Amniotic stem cell (primary cell): ENCODE measurements at regions not wholly inside any gene's neighbourhood (a gene's known extent, or its start where the extent isn't known, plus 50 kb on each side); places are given as distances from the start of the nearest gene placed in this dataset.
"Not testable (repeated sequence)": the region's sequence is repeated elsewhere in the genome, so short reads cannot be mapped to it uniquely, and the experiment has no call there.

ENCODE experiments used
- DNase-seq: peaks from one replicate; lab custom pipeline; 2025; lab: John Stamatoyannopoulos, UW

DNA sequence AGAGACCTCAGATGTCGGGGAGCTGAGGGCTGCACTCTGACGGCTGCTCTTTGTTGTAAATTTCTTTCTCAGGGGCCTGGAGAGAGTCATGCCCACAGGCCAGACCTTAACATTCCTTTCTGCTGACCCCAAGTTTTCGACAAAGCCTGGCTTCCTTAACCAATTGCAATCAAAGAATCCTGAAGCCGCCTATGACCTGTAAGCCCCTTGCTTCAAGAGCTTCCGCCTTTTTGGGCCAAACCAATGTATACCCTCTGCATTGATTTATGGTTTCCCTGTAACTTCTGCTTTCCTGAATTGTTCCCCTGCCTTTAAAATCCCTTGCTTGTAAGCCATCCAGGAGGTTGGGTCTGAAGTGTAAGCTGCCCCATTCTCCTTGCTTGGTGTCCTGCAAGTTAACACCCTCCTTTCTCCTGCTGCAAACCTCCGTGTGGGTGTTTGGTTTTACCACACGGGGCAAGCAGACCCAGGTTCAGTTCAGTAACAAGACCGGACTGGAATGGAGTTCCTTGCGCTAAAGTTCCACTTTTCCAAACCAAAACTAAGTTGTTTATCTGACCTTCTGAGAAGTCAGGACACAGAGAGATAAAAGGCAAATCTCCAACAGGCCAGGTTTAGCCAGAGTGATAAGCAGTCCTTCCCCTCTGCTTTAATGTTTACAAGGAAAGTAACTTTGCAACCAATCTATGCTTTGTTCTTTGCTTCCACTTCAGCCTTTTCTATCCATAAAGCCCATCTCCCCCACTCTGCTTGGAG, 141.6 kb downstream of the KCNJ12 start:
- no peak for DNase-seq

DNA sequence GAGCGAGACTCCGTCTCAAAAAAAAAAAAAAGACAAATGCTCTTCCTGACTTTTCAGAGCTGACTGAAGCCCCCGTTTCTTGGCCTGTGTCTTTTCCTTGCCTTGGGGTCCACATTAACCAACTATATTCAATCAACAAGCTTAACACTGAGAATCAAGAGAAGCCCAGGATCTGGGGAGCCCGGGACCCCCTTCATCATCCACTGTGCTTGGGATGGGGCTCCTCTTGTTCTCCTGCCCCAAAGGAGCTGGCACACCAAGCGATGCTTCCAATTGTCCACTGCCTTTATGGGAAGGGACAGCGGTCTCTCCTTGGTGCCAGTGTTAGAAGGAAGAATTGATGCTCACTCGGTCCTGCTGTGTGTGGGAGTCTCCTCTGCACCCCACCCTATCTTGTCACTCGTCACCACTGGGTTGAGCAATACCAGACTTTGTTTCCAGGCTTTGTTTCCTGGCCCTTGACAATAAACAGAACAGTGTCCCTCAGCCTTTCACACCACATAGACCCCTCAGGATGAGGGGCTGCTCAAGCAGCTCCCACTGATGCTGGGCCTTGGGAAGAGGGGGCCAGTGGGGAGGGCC, 146.7 kb downstream of the KCNJ12 start:
- DNase-seq = no peak

DNA sequence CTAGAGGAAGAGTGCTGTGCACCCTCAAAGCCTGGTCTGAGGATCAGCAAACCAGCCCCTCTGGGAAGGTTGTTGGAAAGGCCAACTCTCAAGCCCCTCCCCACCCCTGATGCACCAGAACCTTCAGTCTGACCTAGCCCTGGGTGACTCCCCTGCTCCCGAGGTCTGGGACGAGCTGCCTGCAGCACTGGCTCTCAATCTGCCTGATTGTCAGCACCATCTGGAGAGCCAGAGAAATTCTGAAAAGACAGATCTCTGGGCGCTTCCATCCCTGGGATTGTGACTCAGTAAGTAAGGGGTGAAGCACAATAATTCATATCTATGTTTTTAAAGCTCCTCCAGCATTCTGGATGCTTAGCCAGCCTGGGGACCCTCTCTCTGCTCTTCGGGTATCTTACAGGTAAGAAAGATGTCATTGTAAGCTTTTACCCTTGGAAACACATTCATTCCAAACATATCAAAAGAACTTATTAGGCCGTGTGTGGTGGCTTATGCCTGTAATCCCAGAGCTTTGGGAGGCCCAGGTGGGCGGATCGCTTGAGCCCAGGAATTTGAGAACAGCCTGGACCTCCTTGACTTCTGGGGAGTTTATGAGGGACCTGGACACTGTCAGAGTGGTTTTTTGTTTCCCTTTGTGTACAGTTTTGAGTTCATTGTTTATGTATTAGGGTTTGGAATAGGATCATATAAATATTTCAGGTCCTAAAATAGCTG, 147.5 kb downstream of the KCNJ12 start:
- no peak for DNase-seq

DNA sequence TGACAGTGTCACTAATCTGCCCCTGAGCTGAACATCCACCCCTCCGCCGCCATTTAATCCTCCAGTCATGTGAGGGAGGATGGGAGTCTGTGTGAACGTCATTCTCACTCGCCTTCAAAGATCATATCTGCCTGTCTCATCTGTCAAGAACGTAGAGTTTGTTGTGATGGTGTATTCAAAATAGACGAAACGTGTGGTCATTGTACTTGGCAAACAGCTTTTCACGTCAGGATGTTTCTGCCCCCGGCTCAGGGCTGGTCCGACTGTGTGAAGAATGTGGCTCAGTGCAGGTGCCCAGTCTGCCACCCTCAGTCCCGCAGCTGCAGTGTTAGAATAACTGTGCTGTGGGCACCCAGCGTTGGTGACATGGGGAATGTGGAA, 148.0 kb downstream of the KCNJ12 start:
- no peak for DNase-seq

DNA sequence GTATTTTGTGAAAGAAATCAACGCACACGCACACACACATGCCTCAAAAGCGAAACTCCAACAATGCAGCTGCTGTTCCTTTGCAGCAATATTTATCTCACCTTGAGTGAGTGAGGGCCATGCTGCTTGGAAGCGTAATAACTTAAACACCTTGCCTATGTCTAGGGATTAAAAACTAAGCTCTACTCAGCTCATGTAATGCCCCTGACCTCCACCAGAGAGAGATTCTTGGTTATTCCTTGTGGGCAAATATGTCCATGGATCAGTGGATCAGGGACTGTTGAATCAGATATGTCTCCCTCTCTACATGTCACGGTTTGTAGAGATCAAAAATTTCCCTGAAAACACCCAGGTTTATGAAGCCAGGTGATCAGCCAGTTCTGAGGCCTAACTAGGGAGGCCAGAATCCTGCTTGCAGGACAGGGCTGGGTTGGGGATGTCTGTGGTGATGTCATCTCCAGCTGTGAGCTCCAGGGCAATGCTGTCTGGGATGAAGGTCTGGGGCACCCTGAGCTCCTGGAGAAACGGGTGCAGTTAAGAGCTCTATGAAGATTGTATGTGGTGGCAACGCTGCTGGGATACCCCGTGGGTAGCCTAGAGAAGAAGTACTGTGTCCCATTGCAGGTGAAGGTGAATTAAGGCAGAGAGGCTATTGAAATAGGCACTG, 149.4 kb downstream of the KCNJ12 start:
- DNase-seq = no peak

DNA sequence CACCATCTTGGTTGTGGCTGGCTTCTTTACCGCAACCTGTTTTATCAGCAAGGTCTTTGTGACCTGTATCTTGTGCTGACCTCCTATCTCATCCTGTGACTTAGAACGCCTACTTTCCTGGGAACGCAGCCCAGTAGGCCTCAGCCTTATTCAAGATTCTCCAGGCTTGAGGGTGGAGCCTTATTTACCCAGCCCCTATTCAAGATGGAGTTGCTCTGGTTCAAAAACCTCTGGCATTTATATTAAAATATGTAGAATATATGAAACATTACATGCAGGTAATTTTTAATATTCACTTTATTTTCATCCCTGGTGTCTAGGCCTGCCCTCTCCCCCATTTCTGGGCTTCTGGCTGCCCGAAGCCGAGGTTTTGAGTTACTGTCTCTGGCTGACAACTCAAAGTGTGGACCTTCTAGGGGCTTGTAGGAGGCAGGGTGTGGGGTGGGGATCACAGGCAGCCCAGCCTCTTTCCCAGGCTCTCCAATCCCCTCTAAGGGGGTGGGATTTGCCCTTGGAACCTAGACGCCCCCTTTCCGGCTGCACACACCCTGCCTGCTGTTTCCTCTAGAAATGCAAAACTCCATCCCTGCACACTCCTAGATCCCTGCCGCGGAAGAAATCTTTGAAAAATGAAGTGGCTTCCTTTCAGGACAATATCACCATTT, 152.0 kb downstream of the KCNJ12 start:
- DNase-seq = no peak

DNA sequence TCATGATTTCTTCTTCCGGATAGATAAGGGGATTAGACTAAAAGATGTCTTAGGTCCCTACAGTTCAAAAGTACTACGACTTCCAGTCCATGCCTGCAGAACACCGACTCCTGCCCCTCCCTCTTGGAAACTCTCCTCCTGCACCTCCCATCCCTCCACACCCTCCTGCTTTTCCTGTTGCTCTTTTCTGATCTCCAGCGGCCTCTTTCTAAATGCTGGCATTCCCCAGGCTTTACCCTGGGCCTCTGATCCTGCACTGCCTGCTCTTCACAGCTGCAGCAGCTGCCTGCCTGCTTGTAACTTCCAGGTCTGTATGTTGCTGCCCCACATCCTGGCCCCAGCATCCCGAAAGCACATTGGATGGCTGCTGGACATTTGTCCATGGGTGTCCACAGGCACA, 154.2 kb downstream of the KCNJ12 start:
- no peak for DNase-seq

DNA sequence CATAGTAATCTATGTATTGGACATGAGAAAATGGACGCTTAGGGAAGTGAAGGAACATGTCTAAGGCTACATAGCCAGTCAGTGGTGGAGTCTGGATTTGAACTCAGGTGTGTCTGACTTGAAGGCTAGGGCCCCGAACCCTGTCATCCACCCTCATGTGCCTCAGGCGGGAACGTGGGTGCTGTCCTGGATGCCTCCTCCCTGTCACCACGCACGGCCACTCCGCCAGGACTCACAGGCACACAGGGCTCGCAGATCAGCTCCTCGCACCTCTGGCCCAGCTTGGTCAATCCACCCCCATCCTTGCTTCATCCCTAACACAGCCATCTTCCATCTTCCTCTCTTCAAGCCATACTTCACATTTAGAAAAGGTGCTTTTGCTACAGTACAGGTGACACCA, 154.7 kb downstream of the KCNJ12 start:
- no peak for DNase-seq

GRCh38 chr17:21532763-21533385, 156.7 kb downstream of the KCNJ12 start:
- no peak for DNase-seq

GRCh38 chr17:21535686-21536375, 156.5 kb upstream of the KCNJ18 start:
- DNase-seq = no peak

GRCh38 chr17:21537302-21537701, 155.0 kb upstream of the KCNJ18 start:
- no peak for DNase-seq

DNA sequence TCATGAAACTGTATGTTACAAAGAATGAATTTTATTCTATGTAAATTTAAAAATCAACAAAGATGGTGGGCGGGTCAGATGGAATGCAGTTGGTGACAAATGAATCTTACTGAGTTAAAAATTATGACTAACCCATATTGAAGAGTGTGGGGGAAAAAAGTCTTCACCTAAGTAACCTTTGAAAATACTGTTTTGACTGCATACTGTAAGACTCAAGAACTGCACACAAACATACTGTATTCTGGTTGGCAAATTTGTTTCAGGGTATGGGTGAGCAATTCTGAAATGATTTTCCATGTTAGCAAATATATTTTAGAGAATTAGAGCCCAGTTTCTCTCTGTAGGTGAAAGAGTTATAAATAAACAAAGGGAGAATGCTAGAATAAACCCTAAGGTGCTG, 153.7 kb upstream of the KCNJ18 start:
- no peak for DNase-seq

DNA sequence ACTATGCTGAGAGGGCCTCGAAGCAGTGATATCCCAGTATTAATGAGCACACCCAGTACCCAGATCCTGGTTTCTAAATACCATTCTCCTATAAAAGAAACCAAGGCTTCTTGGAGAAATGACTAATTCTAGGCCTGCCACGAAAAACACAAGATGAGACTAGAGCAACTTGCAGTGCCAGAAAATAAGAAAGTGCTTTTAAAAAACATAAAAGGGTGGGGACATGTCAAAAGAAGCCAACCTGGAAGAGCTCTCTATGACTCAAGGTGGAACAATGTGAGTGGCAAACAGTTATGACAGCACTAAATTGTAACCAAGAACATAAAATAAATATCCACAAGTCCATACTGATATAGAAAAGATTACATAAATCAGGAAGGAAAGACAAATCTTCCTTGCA, 153.2 kb upstream of the KCNJ18 start:
- no peak for DNase-seq

DNA sequence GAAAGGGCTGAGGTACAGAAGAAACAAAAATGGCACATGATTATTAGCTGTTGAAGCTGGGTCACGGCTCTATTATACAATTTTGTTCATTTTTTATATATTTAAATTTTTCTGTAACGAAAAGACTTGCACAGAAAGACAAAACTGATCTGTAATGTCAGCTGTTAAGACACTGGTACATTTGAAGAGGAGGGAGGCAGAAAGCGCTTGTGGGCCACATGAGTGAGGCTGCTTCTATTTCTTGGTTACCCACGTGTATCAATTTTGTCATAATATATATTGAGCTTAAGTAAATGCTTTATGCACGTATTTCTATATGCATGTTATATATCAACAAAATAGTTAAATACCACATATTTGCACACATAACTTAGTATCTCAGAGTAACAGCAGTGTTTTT, 151.8 kb upstream of the KCNJ18 start:
- DNase-seq = no peak

- DNase-seq = no peak
Observed at GRCh38 chr17:21542070-21542469, 150.3 kb upstream of the KCNJ18 start.

DNA sequence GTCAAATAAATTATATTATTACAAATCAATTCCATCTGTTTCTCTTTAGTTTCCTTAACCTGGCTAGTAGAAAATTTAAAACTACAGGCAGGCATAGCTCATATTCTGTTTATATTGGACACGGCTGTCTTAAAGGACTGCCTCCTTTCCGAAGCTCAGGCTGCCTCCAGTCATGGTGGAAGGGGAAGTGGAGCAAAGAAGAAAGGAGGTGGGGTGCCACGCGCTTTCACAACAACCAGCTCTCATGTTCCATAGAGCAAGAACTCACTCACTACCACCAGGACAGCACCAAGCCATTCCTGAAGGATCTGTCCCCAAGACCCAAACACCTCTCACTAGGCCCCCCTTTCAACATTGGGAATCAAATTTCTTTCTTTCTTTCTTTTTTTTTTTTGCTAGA, 149.3 kb upstream of the KCNJ18 start:
- no peak for DNase-seq

DNA sequence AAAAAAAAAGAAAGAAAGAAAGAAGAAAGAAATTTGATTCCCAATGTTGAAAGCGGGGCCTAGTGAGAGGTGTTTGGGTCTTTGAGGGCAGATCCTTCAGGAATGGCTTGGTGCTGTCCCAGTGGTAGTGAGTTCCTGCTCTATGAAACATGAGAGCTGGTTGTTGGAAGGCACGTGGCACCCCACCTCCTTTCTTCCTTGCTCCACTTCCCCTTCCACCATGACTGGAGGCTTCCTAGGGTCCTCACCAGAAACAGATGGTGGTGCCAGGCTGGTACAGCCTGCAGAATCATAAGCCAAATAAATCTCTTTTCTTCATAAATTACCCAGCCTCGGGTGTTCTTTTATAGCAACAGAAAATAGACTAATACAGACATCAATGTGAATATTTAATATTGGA, 147.3 kb upstream of the KCNJ18 start:
- no peak for DNase-seq

DNA sequence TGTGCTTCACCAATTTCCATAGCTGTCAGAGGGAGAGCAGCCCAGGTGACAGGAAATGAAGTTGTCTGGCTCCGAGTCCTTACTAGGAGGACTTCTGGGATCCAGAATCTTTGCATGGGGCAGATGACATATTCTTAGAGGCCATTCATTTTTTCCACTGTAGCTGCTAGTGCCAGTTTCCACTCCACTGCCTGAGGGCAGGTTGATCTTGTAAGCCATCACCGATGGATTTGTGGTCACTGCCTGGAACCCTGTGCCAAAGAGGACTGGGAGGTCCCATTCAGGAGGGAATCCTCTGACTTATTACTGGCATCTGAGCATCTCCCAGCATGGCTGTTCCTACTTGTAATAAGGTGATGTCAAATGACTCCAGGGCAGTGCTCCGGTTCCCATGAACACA, 144.1 kb upstream of the KCNJ18 start:
- no peak for DNase-seq

DNA sequence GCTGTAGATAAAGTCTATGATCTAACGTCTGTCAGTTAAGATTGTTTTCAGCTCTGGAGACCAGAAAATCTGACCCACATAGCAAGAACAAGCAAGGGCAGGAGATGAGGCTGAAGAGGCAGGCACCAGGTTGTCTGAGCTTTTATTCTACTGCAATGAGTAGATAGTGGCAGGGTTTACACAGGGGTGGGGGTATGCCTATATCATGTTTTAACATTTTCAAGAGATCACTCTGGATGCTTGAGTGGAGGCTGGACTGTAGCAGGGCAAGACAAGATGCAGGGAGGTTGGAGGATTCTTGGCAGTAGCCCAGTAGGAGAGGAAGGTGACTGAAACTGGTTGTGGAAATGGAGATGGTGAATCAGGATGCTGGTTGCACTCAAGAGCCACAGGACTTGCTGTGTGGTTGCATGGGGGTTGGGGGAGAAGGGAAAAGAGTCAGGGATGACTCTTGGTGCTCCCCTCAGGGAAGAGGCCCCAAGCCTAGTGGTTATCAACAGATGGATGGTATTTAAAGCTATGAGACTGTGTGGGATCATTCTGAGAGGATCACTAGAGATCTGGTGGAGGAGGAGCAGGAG, 143.1 kb upstream of the KCNJ18 start:
- no peak for DNase-seq

GRCh38 chr17:21550031-21550430, 142.3 kb upstream of the KCNJ18 start:
- DNase-seq = not testable (repeated sequence)
